ENCODE measurements at regions not wholly inside any gene's neighbourhood (a gene's known extent, or its start where the extent isn't known, plus 50 kb on each side); places are given as distances from the start of the nearest gene placed in this dataset.

- ChIA-PET POLR2A (no interaction called here), CTCF (no interaction called here)
- no peak overlapping the region for H3K27ac ChIP-seq (ENCODE audit: low read length)
- ATAC-seq (no peak), DNase-seq (ENCODE audit: low read depth, low spot score) (no peak)
- intact Hi-C loops (cut with micrococcal nuclease; ENCODE audit: unreplicated experiment) (no loop called here), in situ Hi-C loops (cut with HindIII; ENCODE audit: low pct_unique_long_range_greater_than_20kb, low sequenced_read_pairs) (no loop called here)
- H3K4me1 ChIP-seq (ENCODE audit: control insufficient read depth, insufficient read depth, low read length), result no peaks in the 10 kb centered on the region
- no peak overlapping the region for H3K4me3 ChIP-seq (ENCODE audit: low read depth in 2 of 2, low read length in 2 of 2)
- no TSS peak for BruUV-seq (replicated peaks)
- no peaks in the 10 kb centered on the region for H3K9me3 ChIP-seq (ENCODE audit: control insufficient read depth, insufficient read depth, low read depth, low read length)
- TF ChIP-seq CTCF (IDR thresholded peaks at IDR 0.05) (no peak), REST (IDR thresholded peaks at IDR 0.05; ENCODE audit: insufficient read depth in 1 of 2, low read depth in 2 of 2, low read length in 1 of 2) (no peak), POLR2AphosphoS5 (IDR thresholded peaks at IDR 0.05; ENCODE audit: low read depth, low read length) (no peak), TCF7L2 (IDR thresholded peaks at IDR 0.05; ENCODE audit: low read depth, low read length) (no peak), SIN3A (IDR thresholded peaks at IDR 0.05; ENCODE audit: borderline replicate concordance, insufficient read depth, low read depth, low read length) (no peak)
- H3K27me3 ChIP-seq (ENCODE audit: control insufficient read depth, insufficient read depth, low read length), result no peaks in the 10 kb centered on the region
- H3K36me3 ChIP-seq (ENCODE audit: control insufficient read depth, insufficient read depth, low read length), result no peaks in the 10 kb centered on the region
These were observed 353.0 kb downstream of the BTG1 start for GRCh38 chr12:91792597-91792996.

GRCh38 chr12:91786499-91787272 is 359.0 kb downstream of the BTG1 start:
- intact Hi-C loops (cut with micrococcal nuclease; ENCODE audit: unreplicated experiment), result no loop called here
- no peaks in the 10 kb centered on the region for H3K9me3 ChIP-seq (ENCODE audit: control insufficient read depth, insufficient read depth, low read depth, low read length)
- no peak for ATAC-seq
- no peak for DNase-seq (ENCODE audit: low read depth, low spot score)
- H3K4me1 ChIP-seq (ENCODE audit: control insufficient read depth, insufficient read depth, low read length), result no peaks in the 10 kb centered on the region
- no TSS peak for BruUV-seq (replicated peaks)
- ChIA-PET CTCF (no interaction called here), POLR2A (no interaction called here)
- no peak for TF ChIP-seq POLR2AphosphoS5 (IDR thresholded peaks at IDR 0.05; ENCODE audit: low read depth, low read length)
- no peak for TF ChIP-seq SIN3A (IDR thresholded peaks at IDR 0.05; ENCODE audit: borderline replicate concordance, insufficient read depth, low read depth, low read length)
- no peak for TF ChIP-seq REST (IDR thresholded peaks at IDR 0.05; ENCODE audit: insufficient read depth in 1 of 2, low read depth in 2 of 2, low read length in 1 of 2)
- no peak for TF ChIP-seq CTCF (IDR thresholded peaks at IDR 0.05)
- TF ChIP-seq TCF7L2 (IDR thresholded peaks at IDR 0.05; ENCODE audit: low read depth, low read length), result no peak
- H3K36me3 ChIP-seq (ENCODE audit: control insufficient read depth, insufficient read depth, low read length), result no peaks in the 10 kb centered on the region
- H3K27ac ChIP-seq (ENCODE audit: low read length), result no peak overlapping the region
- in situ Hi-C loops (cut with HindIII; ENCODE audit: low pct_unique_long_range_greater_than_20kb, low sequenced_read_pairs), result no loop called here
- no peak overlapping the region for H3K4me3 ChIP-seq (ENCODE audit: low read depth in 2 of 2, low read length in 2 of 2)
- no peaks in the 10 kb centered on the region for H3K27me3 ChIP-seq (ENCODE audit: control insufficient read depth, insufficient read depth, low read length)
